Retina (tissue), 1 donor: ENCODE measurements at regions not wholly inside any gene's neighbourhood (a gene's known extent, or its start where the extent isn't known, plus 50 kb on each side); places are given as distances from the start of the nearest gene placed in this dataset.

Experiments used
- DNase-seq: peaks from one replicate; pipeline ENCODE4 v3.0.0-alpha.2; 2016

GRCh38 chr2:67625690-67626475, 228.8 kb downstream of the ETAA1 start:
- DNase-seq, result no peak

DNA sequence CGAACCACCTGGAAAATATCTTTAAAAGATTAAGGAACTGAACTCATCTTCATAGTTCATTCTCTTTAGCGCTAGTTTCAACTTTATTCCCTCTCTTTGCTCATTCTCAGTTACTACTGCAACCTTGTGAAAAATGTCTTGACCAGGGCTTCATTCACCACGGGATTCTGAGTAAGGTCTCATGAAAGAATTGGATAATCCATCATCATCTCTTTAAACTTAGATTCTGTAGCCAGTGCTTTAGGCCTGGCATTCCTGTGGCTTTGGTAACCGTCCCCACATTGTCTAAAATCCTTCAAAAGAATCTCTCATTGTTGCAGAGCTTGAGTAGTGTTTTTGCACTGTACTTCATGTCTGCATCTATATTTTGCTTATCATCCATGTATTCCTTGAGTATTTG, 229.5 kb downstream of the ETAA1 start:
- no peak for DNase-seq

- no peak for DNase-seq
Observed at GRCh38 chr2:67627456-67628207, 230.5 kb downstream of the ETAA1 start.

- no peak for DNase-seq
Observed at GRCh38 chr2:67628892-67629291, 231.8 kb downstream of the ETAA1 start.

DNA sequence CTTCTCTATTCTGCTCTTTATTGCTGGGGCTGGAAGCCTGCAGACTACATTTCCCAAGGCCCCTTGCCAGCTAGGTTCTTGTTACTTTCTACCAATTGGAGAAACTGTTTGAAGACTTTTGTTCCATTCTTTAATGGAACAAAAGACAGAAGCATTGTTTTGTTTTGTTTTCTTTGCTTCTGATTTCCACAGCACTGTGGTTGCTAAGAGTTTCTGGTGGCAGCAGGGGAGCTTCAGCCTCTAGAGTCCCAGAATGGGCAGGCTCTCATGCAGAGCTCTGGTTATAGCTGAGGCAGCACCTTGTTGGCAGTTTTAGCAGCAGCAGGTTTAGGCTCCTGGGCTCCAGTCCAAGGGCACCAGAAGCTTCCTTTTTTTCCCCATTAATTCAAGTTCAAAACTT, 234.3 kb downstream of the ETAA1 start:
- DNase-seq, result no peak

- no peak for DNase-seq
Observed at GRCh38 chr2:67633212-67633856, 236.2 kb downstream of the ETAA1 start.

DNA sequence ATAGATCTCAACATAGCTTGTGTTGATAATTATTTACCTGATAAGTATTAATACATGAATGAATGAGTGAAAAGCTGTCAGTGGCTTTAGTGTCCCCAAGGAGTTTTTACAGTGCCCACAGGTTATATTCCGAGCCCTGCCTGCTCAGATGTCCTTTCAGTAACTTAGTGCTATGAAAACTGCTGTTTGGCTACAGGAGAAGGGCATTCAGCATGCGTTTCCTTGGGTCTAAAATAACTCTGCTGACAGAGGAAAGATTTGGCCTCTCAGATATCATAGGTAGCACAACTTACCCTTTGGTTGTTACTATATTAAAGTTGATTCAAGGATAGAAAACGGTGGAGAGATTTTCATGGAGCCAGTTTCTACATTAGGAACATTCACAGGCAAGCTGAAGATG, 241.0 kb downstream of the ETAA1 start:
- no peak for DNase-seq

DNA sequence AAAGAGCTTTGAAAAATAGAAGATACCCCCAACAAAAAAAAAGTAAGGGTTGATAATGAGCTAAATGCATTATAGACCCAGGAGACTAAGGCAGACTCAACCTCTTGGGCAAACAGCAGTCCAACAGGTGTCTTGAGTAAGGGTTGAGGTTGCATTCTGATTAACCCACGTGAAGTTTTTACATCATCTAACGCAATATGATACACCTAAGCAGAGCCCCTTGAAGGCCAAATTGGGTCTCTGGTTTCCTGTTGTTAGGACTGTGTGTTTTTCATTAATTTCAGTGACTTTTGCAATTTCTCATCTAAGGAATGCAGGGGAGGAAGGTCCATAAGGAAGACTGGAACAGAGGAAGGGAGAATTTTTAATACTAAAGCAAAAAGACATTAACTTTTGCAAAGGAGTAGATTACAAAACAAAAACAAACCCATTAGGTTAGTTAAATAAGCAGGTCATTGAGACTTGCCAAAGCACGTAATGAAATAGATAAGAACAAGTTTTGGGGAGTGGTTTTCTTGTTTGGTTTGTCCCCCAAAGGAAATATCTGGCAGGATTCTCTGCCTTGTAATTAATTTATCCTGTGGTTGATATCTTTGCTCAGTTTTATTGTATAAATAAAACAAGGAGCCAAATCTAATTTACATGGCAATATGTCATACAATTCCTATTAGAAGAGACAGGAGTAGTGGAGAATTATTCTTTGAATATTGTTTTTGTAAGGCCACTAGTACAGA, 244.3 kb downstream of the ETAA1 start:
- no peak for DNase-seq

DNA sequence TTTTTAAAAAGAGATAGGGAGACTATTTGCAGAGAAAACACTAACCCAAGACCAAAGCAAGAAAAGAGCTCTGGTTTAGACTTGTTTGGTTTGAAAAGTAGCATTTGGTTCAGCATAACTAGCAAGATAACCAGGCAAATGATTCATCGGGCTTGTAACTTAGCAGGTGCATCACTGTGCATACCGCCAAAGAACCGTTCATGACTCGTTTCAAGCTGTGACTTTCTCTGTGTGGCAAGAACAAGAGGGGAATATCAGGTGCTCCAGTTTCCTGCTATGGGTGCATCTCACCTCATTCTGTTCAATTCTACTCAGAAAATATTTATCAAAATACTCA, 244.9 kb downstream of the ETAA1 start:
- no peak for DNase-seq

DNA sequence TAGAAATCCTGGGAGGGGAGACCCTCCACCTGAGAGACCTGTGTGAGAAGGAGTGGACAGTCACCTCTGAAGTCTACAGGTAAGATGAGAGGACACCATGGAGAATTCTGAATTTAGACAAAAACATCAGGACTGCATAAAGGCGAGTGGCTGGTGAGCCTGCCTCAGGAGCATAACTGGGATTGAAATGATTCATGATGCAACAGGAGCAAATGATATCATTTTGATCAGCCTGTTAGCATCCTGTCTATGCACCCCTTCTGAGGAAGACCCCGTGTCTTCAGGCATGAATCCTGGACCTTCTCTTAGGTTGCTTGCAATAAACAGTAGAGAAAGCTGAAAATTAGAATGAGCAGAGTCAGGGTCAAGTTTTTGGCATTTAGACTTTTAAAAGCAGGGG, 245.8 kb downstream of the ETAA1 start:
- no peak for DNase-seq

DNA sequence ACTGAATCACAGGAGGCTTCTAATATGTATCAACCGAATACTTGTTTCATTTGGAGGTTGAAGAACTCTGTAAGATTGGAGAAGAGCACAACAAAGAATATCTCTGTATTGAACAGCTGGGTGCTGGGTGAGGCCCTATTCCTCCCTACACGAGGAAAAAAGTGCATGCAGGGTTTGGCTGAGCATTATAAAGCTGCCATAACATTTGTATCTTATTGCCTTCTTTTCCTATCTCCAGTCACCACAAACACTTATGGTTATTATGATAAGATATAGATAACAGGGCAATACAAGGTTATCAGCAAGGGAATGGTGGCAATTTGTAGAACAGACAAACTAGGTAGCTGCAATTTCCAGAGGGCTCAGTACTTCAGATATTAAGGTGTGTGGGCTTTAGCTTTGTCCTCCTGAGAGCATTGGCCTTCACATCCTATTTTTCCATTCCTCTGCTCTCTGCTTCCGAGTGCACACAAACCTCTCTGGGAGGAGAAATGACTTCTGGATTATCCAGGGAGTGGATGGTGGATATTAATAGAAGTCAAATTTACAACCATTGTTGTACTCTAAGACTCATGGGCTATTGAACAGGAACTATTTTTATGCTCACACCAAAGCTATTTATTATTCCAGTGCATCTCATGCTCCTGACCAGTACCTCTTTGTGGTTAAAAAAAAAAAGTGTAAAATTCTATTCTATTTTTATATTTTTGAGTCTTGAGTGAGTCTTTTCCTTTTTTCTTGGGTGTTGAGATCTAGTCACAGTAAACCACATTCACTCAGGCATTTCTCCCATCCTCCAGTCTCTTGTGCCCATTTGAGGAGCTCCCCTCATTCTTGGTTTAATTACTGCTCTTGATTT, 248.4 kb downstream of the ETAA1 start:
- DNase-seq, result no peak

DNA sequence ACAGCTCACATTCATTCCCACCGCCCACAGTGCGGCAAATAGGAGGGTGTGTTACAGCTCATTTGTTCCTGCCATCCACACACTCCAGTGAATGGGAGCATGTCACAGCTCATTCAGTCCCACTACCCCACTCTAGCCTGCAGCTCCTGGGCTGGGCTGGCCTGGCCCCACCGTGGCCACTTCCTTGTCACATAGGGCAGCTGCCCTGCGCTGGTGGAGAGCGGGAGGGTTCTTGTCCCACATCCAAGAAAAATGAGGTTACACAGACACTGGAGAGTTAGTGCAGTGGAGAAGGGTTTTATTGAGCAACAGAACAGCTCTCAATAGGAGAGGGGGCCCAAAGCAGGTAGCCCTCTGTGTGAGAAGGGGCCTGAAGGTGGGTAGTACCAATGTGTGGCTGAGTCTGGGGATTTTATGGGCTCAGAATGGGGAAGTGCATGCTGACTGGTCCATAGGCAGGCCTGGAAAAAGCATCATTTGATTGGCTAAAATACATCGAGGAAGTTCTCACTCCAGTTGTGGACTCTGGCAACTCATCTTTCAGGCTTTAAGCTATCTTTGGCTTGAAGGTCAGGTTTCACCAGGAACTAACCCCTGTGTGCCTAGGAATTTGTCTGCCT, 249.7 kb downstream of the ETAA1 start:
- no peak for DNase-seq

GRCh38 chr2:67649331-67650261, 252.5 kb downstream of the ETAA1 start:
- DNase-seq, result peak; percentile 36

DNA sequence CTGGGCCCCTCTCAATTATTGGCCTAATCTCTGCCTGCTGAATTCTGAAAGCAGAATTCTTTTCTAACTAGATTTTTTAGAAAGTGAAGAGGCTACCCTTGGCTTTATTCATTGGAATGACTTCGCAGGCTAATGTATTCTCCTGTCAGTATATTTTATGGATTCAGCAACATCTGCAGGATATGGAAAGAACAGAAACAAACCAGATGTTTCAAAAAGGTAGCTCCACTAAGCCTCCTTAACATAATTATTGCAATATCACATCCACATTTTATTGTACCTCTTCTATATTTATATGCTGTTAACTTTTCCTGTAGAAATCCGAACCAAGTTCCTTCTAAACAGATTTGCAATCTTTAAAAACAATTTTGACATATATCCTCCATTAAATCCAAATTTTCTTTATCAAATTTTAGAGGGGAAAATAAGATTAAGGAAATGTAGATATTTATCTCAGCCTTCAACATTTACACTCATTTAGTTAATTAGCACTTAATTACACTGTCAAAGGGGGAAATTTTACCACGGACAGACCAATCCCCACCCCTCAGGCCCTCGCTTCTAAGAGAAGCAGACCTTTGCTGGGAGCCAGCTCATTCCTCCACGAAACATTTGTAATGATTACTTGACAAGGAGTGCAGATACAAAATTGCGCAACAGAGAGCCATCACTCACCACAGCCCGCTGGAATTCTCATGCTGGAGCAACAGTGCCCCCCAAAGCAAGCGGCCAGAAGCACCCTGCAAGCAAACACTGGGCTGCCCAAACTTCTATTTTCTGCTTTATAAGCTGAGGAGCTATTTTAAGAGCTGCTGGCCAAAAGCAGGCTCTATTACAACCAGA, 253.4 kb downstream of the ETAA1 start:
- peak; percentile 73 for DNase-seq

GRCh38 chr2:67651565-67651964, 254.4 kb downstream of the ETAA1 start:
- DNase-seq, result no peak

GRCh38 chr2:67652679-67653078, 255.5 kb downstream of the ETAA1 start:
- DNase-seq, result no peak

- no peak for DNase-seq
Observed at GRCh38 chr2:67656875-67657274, 259.7 kb downstream of the ETAA1 start.

DNA sequence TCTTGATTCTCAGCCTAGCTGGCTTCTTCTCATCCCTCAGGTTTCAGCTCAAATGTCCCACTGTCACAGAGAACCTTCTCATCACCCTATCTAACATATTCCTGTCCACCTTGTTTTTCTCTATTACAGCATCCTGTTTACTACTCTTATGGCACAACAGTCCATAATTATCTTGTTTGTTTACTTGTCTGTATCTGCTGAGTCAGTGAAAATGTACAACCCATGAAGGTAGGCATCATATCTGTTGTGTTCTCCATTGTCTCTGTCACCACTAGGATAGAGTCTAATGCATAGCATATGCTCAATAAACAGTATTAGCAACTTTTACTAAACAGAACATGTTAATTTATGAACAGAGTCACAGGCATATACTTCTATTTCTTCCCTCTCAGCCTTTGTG, 261.7 kb downstream of the ETAA1 start:
- DNase-seq, result no peak

DNA sequence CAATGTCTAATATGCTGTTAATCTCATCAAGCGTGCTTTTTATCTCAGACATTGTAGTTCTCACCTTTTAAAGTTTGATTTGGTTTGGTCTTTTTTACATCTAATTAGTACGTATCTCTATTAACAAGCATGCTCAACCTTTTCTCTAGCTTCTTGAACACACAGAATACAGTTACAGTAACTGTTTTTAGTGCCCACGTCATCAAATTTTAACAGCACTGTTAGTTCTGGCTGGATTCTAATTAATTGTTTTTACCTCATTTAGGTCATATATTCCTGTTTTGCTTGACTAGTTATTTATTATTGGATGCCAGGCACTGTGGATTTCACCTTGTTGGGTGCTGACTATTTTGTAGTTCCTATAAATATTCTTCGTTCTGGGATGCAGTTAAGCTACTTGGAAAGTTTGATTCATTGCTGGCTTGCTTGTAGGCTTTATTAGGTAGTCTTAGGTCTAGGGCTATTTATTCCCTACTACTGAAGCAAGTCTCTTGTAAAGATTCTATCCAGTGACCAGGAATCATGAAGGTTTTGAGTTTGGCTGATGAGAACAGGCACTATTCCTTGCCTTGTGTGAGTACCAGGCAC, 263.0 kb downstream of the ETAA1 start:
- no peak for DNase-seq
